T-helper 17 cell (primary cell): ENCODE measurements at regions not wholly inside any gene's neighbourhood (a gene's known extent, or its start where the extent isn't known, plus 50 kb on each side); places are given as distances from the start of the nearest gene placed in this dataset.
"Not testable (repeated sequence)": the region's sequence is repeated elsewhere in the genome, so short reads cannot be mapped to it uniquely, and the experiment has no call there.

Experiments used
- ATAC-seq: fragments of 150-1000 bp; cut with Tn5 transposase; 2 replicates; pipeline ENCODE4 v1.10.0; 2021; ENCODE audit warnings: mild to moderate bottlenecking, moderate library complexity
- DNase-seq, 3 donors: peaks; one replicate each; pipeline versions ENCODE4 v3.0.0 to v3.0.0-alpha.2; 2020 to 2021
- H3K9me3 ChIP-seq: one replicate; pipeline ENCODE4 v1.7.0; 2013; ENCODE audit warnings: low read length, mild to moderate bottlenecking; ENCODE audit not compliant: control insufficient read depth, poor library complexity, severe bottlenecking
- H3K27ac Mint-ChIP-seq: one replicate; pipeline ENCODE4 v1.8.0; 2022; ENCODE audit warnings: mild to moderate bottlenecking, moderate library complexity, mixed read lengths
- H3K27me3 Mint-ChIP-seq: one replicate; pipeline ENCODE4 v1.8.0; 2022; ENCODE audit warnings: mixed read lengths
- H3K36me3 Mint-ChIP-seq: one replicate; pipeline ENCODE4 v1.8.0; 2022; ENCODE audit warnings: low read depth, mixed read lengths
- H3K4me1 Mint-ChIP-seq: one replicate; pipeline ENCODE4 v1.8.0; 2022; ENCODE audit warnings: mild to moderate bottlenecking, mixed read lengths
- H3K4me3 Mint-ChIP-seq: one replicate; pipeline ENCODE4 v1.8.0; 2022; ENCODE audit warnings: mild to moderate bottlenecking, moderate library complexity, mixed read lengths

GRCh38 chr9:87383344-87384150, 114.1 kb upstream of the DAPK1 start:
- H3K27me3 Mint-ChIP-seq = peaks cover 20% of the 10 kb centered on the region
- no peaks in the 10 kb centered on the region for H3K4me1 Mint-ChIP-seq
- no peak for ATAC-seq
- no peak for DNase-seq
- H3K9me3 ChIP-seq = no peaks in the 10 kb centered on the region
- no peaks in the 10 kb centered on the region for H3K36me3 Mint-ChIP-seq
- no peak overlapping the region for H3K27ac Mint-ChIP-seq
- H3K4me3 Mint-ChIP-seq = no peak overlapping the region

- ATAC-seq (no peak), DNase-seq (no peak)
- Mint-ChIP-seq H3K27ac (no peak overlapping the region), H3K27me3 (peaks cover 14% of the 10 kb centered on the region), H3K4me1 (no peaks in the 10 kb centered on the region), H3K36me3 (no peaks in the 10 kb centered on the region), H3K4me3 (no peak overlapping the region)
- no peaks in the 10 kb centered on the region for H3K9me3 ChIP-seq
Observed at GRCh38 chr9:87386490-87387025, 111.1 kb upstream of the DAPK1 start.

GRCh38 chr9:87387351-87388011, 110.2 kb upstream of the DAPK1 start:
- DNase-seq (no peak), ATAC-seq (no peak)
- Mint-ChIP-seq H3K4me1 (no peaks in the 10 kb centered on the region), H3K27ac (no peak overlapping the region), H3K27me3 (peaks cover 20% of the 10 kb centered on the region), H3K36me3 (no peaks in the 10 kb centered on the region), H3K4me3 (no peak overlapping the region)
- no peaks in the 10 kb centered on the region for H3K9me3 ChIP-seq

GRCh38 chr9:87388708-87389107, 109.0 kb upstream of the DAPK1 start:
- H3K4me3 Mint-ChIP-seq, H3K27ac Mint-ChIP-seq, H3K4me1 Mint-ChIP-seq, DNase-seq, H3K36me3 Mint-ChIP-seq, ATAC-seq, H3K9me3 ChIP-seq: not testable (repeated sequence)
- peaks cover 23% of the 10 kb centered on the region for H3K27me3 Mint-ChIP-seq

GRCh38 chr9:87389936-87390335, 107.7 kb upstream of the DAPK1 start:
- Mint-ChIP-seq H3K36me3 (no peaks in the 10 kb centered on the region), H3K4me3 (no peak overlapping the region), H3K4me1 (no peaks in the 10 kb centered on the region), H3K27ac (no peak overlapping the region), H3K27me3 (peaks cover 11% of the 10 kb centered on the region)
- H3K9me3 ChIP-seq = no peaks in the 10 kb centered on the region
- no peak for ATAC-seq
- no peak for DNase-seq

- H3K9me3 ChIP-seq = no peaks in the 10 kb centered on the region
- no peak overlapping the region for H3K27ac Mint-ChIP-seq
- no peaks in the 10 kb centered on the region for H3K4me1 Mint-ChIP-seq
- ATAC-seq (no peak), DNase-seq (no peak)
- H3K4me3 Mint-ChIP-seq = no peak overlapping the region
- peaks cover 11% of the 10 kb centered on the region for H3K27me3 Mint-ChIP-seq
- no peaks in the 10 kb centered on the region for H3K36me3 Mint-ChIP-seq
Observed at GRCh38 chr9:87390361-87390760, 107.3 kb upstream of the DAPK1 start.

GRCh38 chr9:87392086-87392485, 105.6 kb upstream of the DAPK1 start:
- DNase-seq (no peak), ATAC-seq (no peak)
- Mint-ChIP-seq H3K27me3 (peaks cover 11% of the 10 kb centered on the region), H3K4me1 (no peaks in the 10 kb centered on the region), H3K4me3 (no peak overlapping the region), H3K36me3 (no peaks in the 10 kb centered on the region), H3K27ac (no peak overlapping the region)
- no peaks in the 10 kb centered on the region for H3K9me3 ChIP-seq

GRCh38 chr9:87393706-87394230, 103.9 kb upstream of the DAPK1 start:
- Mint-ChIP-seq H3K4me3 (no peak overlapping the region), H3K36me3 (no peaks in the 10 kb centered on the region), H3K27ac (no peak overlapping the region), H3K27me3 (peaks cover 11% of the 10 kb centered on the region), H3K4me1 (no peaks in the 10 kb centered on the region)
- ATAC-seq (no peak), DNase-seq (no peak)
- no peaks in the 10 kb centered on the region for H3K9me3 ChIP-seq

- H3K4me3 Mint-ChIP-seq = no peak overlapping the region
- peaks cover 11% of the 10 kb centered on the region for H3K27me3 Mint-ChIP-seq
Observed at GRCh38 chr9:87395804-87396479, 101.7 kb upstream of the DAPK1 start.

GRCh38 chr9:87401681-87402080, 96.0 kb upstream of the DAPK1 start:
- Mint-ChIP-seq H3K4me3 (no peak overlapping the region), H3K27ac (no peak overlapping the region), H3K36me3 (no peaks in the 10 kb centered on the region), H3K4me1 (no peaks in the 10 kb centered on the region), H3K27me3 (no peaks in the 10 kb centered on the region)
- H3K9me3 ChIP-seq = no peaks in the 10 kb centered on the region
- ATAC-seq (no peak), DNase-seq (no peak)

More at GRCh38 chr9:87395804-87396479, 101.7 kb upstream of the DAPK1 start:
- ATAC-seq = no peak
- Mint-ChIP-seq H3K36me3 (no peaks in the 10 kb centered on the region), H3K4me1 (no peaks in the 10 kb centered on the region), H3K27ac (no peak overlapping the region)
- DNase-seq = no peak
- no peaks in the 10 kb centered on the region for H3K9me3 ChIP-seq

- no peaks in the 10 kb centered on the region for H3K27me3 Mint-ChIP-seq
- no peaks in the 10 kb centered on the region for H3K36me3 Mint-ChIP-seq
- H3K4me1 Mint-ChIP-seq = no peaks in the 10 kb centered on the region
- ATAC-seq (no peak), DNase-seq (no peak)
- no peak overlapping the region for H3K4me3 Mint-ChIP-seq
- H3K27ac Mint-ChIP-seq = no peak overlapping the region
- no peaks in the 10 kb centered on the region for H3K9me3 ChIP-seq
Observed at GRCh38 chr9:87402537-87402936, 95.1 kb upstream of the DAPK1 start.

GRCh38 chr9:87405677-87406542, 91.8 kb upstream of the DAPK1 start:
- H3K36me3 Mint-ChIP-seq = no peaks in the 10 kb centered on the region
- no peak for DNase-seq
- no peaks in the 10 kb centered on the region for H3K27me3 Mint-ChIP-seq

More at GRCh38 chr9:87405677-87406542, 91.8 kb upstream of the DAPK1 start:
- no peak overlapping the region for H3K4me3 Mint-ChIP-seq
- no peak for ATAC-seq
- H3K9me3 ChIP-seq = no peaks in the 10 kb centered on the region
- no peaks in the 10 kb centered on the region for H3K4me1 Mint-ChIP-seq
- H3K27ac Mint-ChIP-seq = no peak overlapping the region
